HFF-Myc (cell line): ENCODE measurements at regions not wholly inside any gene's neighbourhood (a gene's known extent, or its start where the extent isn't known, plus 50 kb on each side); places are given as distances from the start of the nearest gene placed in this dataset.
"Not testable (repeated sequence)": the region's sequence is repeated elsewhere in the genome, so short reads cannot be mapped to it uniquely, and the experiment has no call there.

ENCODE experiments used
- DNase-seq: peaks from one replicate; pipeline ENCODE4 v3.0.0-alpha.2; 2011; ENCODE audit warnings: low read depth; ENCODE audit errors: extremely low read depth
- H3K4me3 ChIP-seq: replicated peaks from 2 replicates; pipeline ENCODE4 v1.5.1; 2011; ENCODE audit warnings: low read depth, mild to moderate bottlenecking, control low read depth, low read length
- TF ChIP-seq, protein P1 (sequence below): IDR thresholded peaks from 2 replicates; pipeline ENCODE4 v1.5.1; 2012; ENCODE audit warnings: mild to moderate bottlenecking, low read depth, low read length, control low read depth; ENCODE audit errors: missing control alignments

DNA sequence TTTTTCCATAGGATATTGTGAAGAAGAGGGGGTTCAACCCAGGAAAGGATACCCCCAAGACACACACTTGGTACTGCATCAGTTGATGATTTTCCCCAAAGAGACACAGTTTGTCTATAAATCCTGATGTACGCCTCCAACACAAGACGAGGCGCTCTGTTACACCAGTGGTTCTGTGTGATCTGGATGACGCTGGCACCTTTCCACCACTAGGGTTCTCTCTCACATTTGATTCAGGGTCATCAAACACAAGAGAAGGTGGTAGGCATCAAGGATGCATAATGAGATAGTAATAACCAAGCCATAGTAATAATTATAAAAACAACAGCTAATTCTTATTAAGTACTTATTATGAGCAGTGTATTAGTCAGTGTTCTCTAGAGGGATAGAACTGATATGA, 508.8 kb upstream of the ZP4 start:
- no peak for DNase-seq
- TF ChIP-seq, protein P1, sequence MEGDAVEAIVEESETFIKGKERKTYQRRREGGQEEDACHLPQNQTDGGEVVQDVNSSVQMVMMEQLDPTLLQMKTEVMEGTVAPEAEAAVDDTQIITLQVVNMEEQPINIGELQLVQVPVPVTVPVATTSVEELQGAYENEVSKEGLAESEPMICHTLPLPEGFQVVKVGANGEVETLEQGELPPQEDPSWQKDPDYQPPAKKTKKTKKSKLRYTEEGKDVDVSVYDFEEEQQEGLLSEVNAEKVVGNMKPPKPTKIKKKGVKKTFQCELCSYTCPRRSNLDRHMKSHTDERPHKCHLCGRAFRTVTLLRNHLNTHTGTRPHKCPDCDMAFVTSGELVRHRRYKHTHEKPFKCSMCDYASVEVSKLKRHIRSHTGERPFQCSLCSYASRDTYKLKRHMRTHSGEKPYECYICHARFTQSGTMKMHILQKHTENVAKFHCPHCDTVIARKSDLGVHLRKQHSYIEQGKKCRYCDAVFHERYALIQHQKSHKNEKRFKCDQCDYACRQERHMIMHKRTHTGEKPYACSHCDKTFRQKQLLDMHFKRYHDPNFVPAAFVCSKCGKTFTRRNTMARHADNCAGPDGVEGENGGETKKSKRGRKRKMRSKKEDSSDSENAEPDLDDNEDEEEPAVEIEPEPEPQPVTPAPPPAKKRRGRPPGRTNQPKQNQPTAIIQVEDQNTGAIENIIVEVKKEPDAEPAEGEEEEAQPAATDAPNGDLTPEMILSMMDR = no peak
- no peak overlapping the region for H3K4me3 ChIP-seq

- TF ChIP-seq, protein P1 = no peak
- no peak for DNase-seq
- H3K4me3 ChIP-seq = no peak overlapping the region
These were observed 505.4 kb upstream of the ZP4 start for GRCh38 chr1:238396140-238396539.

GRCh38 chr1:238384381-238384780, 493.7 kb upstream of the ZP4 start:
- DNase-seq = no peak
- TF ChIP-seq, protein P1 = no peak

GRCh38 chr1:238380167-238380566, 489.4 kb upstream of the ZP4 start:
- no peak for DNase-seq
- H3K4me3 ChIP-seq = no peak overlapping the region
- TF ChIP-seq, protein P1 = no peak

More at GRCh38 chr1:238384381-238384780, 493.7 kb upstream of the ZP4 start:
- H3K4me3 ChIP-seq = no peak overlapping the region

GRCh38 chr1:238379446-238379845, 488.7 kb upstream of the ZP4 start:
- H3K4me3 ChIP-seq, DNase-seq: not testable (repeated sequence)

DNA sequence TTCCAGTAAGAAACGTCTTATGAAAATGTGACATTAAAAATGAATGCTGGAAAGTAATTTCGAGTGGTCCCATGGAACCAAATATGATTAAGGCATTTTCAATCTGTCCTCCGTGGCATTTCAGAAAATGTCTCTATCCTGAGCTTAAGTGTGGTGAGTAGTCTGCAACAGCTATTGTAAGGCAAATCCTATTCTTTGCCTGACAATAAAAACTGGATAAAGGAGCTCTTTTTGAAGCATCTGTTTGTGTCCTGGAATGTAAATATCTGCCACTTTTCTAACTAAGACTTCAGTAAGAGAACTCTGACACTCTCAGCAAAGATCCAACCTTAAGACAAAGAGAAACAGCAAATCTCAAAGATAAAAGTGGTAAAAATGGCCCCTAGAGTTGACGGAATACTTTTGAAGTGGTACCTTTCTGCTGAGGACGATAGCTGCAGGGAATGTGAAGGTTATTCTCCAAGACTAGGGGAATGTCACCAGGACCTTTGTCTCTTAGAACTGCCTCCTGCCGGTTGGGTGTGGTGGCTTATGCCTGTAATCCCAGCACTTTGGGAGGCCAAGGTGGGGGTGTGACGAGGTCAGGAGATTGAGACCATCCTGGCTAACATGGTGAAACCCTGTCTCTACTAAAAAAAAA, 486.7 kb upstream of the ZP4 start:
- no peak overlapping the region for H3K4me3 ChIP-seq
- TF ChIP-seq, protein P1 = no peak

DNA sequence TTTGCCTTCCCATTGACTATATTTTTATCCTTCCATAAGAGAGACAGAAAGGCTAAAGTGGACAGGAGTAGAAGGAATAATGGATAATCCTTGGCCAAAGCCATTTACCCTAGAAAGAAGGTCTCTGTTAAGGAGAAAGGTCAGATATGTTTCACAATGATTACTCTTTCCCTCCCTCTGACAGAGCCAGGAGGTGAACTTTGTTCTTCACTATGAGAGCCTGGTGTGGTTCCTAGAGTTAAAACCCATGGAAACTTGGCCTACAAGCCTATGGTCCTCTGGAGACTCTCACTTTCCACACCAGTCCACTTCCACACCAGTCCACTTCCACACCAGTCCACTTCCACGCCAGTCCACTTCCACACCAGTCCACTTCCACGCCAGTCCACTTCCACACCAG, 479.9 kb upstream of the ZP4 start:
- TF ChIP-seq, protein P1 = no peak
- DNase-seq = no peak

More for the DNA sequence above, 486.7 kb upstream of the ZP4 start:
- no peak for DNase-seq

More for the DNA sequence above, 479.9 kb upstream of the ZP4 start:
- no peak overlapping the region for H3K4me3 ChIP-seq
